Endothelial cell of umbilical vein (primary cell): ENCODE measurements at regions not wholly inside any gene's neighbourhood (a gene's known extent, or its start where the extent isn't known, plus 50 kb on each side); places are given as distances from the start of the nearest gene placed in this dataset.

ENCODE experiments used
- BruUV-seq: library from RNA; stranded (reverse); fragments of 400-500 nt; replicated peaks from 2 replicates; lab custom pipeline; 2021; lab: Mats Ljungman, UMichigan
- CTCF ChIA-PET: fragments of 300-600, 350-600 bp; sonication (Branson Sonifier 250); formaldehyde crosslinking; loops from one replicate; lab custom pipeline; 2021; ENCODE audit warnings: antibody characterized with exemption, inconsistent platforms; lab: Charles Lee
- POLR2A ChIA-PET: fragments of 300-600, 350-600 bp; sonication (Branson Sonifier 250); formaldehyde crosslinking; loops from one replicate; lab custom pipeline; 2021; ENCODE audit warnings: antibody characterized with exemption, inconsistent platforms; lab: Charles Lee
- DNase-seq: peaks from one replicate; pipeline ENCODE4 v3.0.0-alpha.2; 2011; ENCODE audit warnings: low read depth, low spot score
- FAIRE-seq: peaks from 2 replicates; lab custom pipeline; 2011; peaks lifted over from hg19 to GRCh38; lab: Jason Lieb, UNC
- H2AFZ ChIP-seq: 2 replicates; pipeline ENCODE4 v1.6.0; 2012; ENCODE audit warnings: low read depth, low read length, control low read depth, inconsistent platforms
- H3K27ac ChIP-seq: 2 replicates; pipeline ENCODE4 v1.5.1; 2011; ENCODE audit warnings: low read depth, mild to moderate bottlenecking, control low read depth, low read length, moderate library complexity; ENCODE audit not compliant: insufficient read depth
- H3K27me3 ChIP-seq, 2 experiments: 2 replicates each; pipeline versions ENCODE4 v1.6.0 to v1.6.1; 2011; ENCODE audit warnings: low read length in 2 of 2, mixed read lengths in 1 of 2; ENCODE audit not compliant: control insufficient read depth in 2 of 2, insufficient read depth in 2 of 2
- H3K36me3 ChIP-seq, 2 experiments: 2 replicates in 1 of 2; 3 replicates in 1 of 2; pipeline ENCODE4 v1.5.1; 2011; ENCODE audit warnings: low read length in 2 of 2, mild to moderate bottlenecking in 1 of 2, moderate library complexity in 1 of 2; ENCODE audit not compliant: control insufficient read depth in 2 of 2, insufficient read depth in 2 of 2; ENCODE audit errors: extremely low read depth in 1 of 2
- H3K4me1 ChIP-seq: 3 replicates; pipeline ENCODE4 v1.5.1; 2011; ENCODE audit warnings: mild to moderate bottlenecking, low read length; ENCODE audit not compliant: control insufficient read depth, insufficient read depth; ENCODE audit errors: extremely low read depth
- H3K4me2 ChIP-seq: 2 replicates; pipeline ENCODE4 v1.6.1; 2011; ENCODE audit warnings: low read length, control low read depth, mixed read lengths; ENCODE audit not compliant: insufficient read depth
- H3K4me3 ChIP-seq, 3 experiments: fragments of 200-600 bp in 1 of 3; sonication (generic), shearing (Covaris generic) in 1 of 3; replicated peaks in 1 of 3; 2 replicates each; pipeline ENCODE4 v1.5.1; 2011 to 2016; ENCODE audit warnings: control low read depth in 3 of 3, low read length in 3 of 3, mild to moderate bottlenecking in 2 of 3, inconsistent platforms in 1 of 3, low read depth in 1 of 3, moderate library complexity in 1 of 3; ENCODE audit not compliant: insufficient read depth in 1 of 3
- H3K79me2 ChIP-seq: 2 replicates; pipeline ENCODE4 v1.6.0; 2012; ENCODE audit warnings: low read length, inconsistent platforms; ENCODE audit not compliant: control insufficient read depth, insufficient read depth
- H3K9ac ChIP-seq: replicated peaks from 2 replicates; pipeline ENCODE3; 2011; ENCODE audit warnings: low read length, control low read depth; ENCODE audit not compliant: insufficient read depth; ENCODE audit errors: extremely low read depth
- H3K9me1 ChIP-seq: replicated peaks from 3 replicates; pipeline ENCODE4 v1.6.0; 2011; ENCODE audit warnings: mild to moderate bottlenecking, low read length; ENCODE audit not compliant: control insufficient read depth, insufficient read depth; ENCODE audit errors: extremely low read depth
- H3K9me3 ChIP-seq: replicated peaks from 2 replicates; pipeline ENCODE4 v1.5.1; 2012; ENCODE audit warnings: low read length, inconsistent platforms; ENCODE audit not compliant: control insufficient read depth, insufficient read depth
- H4K20me1 ChIP-seq: replicated peaks from 2 replicates; pipeline ENCODE3; 2011; ENCODE audit warnings: mild to moderate bottlenecking, low read length; ENCODE audit not compliant: control insufficient read depth, insufficient read depth; ENCODE audit errors: extremely low read depth
- CTCF ChIP-seq, 2 donors: IDR thresholded peaks; 1 replicate in 1 of 2; 2 replicates in 1 of 2; pipeline ENCODE4 v1.5.1; 2011; ENCODE audit warnings: low read length in 2 of 2, mild to moderate bottlenecking in 2 of 2, moderate library complexity in 2 of 2, control low read depth in 1 of 2, inconsistent platforms in 1 of 2, low read depth in 1 of 2; ENCODE audit not compliant: insufficient read depth in 1 of 2; ENCODE audit errors: extremely low read depth in 1 of 2
- EZH2 ChIP-seq: IDR thresholded peaks from 2 replicates; pipeline ENCODE4 v1.6.1; 2012; ENCODE audit warnings: borderline replicate concordance, low read depth, mild to moderate bottlenecking, moderate library complexity, low read length, inconsistent platforms; ENCODE audit not compliant: severe bottlenecking
- FOS ChIP-seq: IDR thresholded peaks from 2 replicates; pipeline ENCODE4 v1.6.1; 2011; ENCODE audit warnings: mild to moderate bottlenecking, low read length, moderate library complexity, borderline replicate concordance; ENCODE audit not compliant: insufficient read depth
- GATA2 ChIP-seq: IDR thresholded peaks from 2 replicates; pipeline ENCODE4 v1.7.0; 2011; ENCODE audit warnings: low read depth, mild to moderate bottlenecking, moderate library complexity, mixed read lengths, low read length; ENCODE audit not compliant: insufficient read length, insufficient read depth
- JUN ChIP-seq: IDR thresholded peaks from 2 replicates; pipeline ENCODE4 v1.6.1; 2011; ENCODE audit warnings: borderline replicate concordance, low read depth; ENCODE audit not compliant: insufficient read length, insufficient read depth
- MAX ChIP-seq: IDR thresholded peaks from 2 replicates; pipeline ENCODE4 v1.6.1; 2011; ENCODE audit not compliant: insufficient read depth, insufficient read length
- MYC ChIP-seq: IDR thresholded peaks from one replicate; pipeline ENCODE4 v1.6.1; 2011; ENCODE audit warnings: mild to moderate bottlenecking, low read depth, low read length
- POLR2A ChIP-seq: IDR thresholded peaks from 2 replicates; pipeline ENCODE4 v1.6.1; 2012; ENCODE audit warnings: low read depth, mild to moderate bottlenecking, control low read depth, low read length
- POLR2AphosphoS5 ChIP-seq: IDR thresholded peaks from 2 replicates; pipeline ENCODE4 v1.6.1; 2012; ENCODE audit warnings: low read depth, mild to moderate bottlenecking, control low read depth, low read length, moderate library complexity; ENCODE audit not compliant: insufficient read depth
- dilution Hi-C: fragments of 300-500 bp; cut with MboI; formaldehyde crosslinking; loops from one replicate; pipeline ENCODE4 v1.15.0; 2019; ENCODE audit warnings: low sequenced_read_pairs; ENCODE audit not compliant: extremely low pct_ligation_motif_present
- intact Hi-C: fragments of 100-400 bp; cut with micrococcal nuclease; formaldehyde crosslinking; loops from one replicate; pipeline ENCODE4 v1.10.0; 2022

- FAIRE-seq = no peak
- dilution Hi-C loops = no loop called here
Observed at GRCh38 chr13:59145381-59145780, 1018.3 kb downstream of the DIAPH3 start.

More at GRCh38 chr13:59145381-59145780, 1018.3 kb downstream of the DIAPH3 start:
- Histone ChIP-seq H2AFZ (no peak overlapping the region), H3K9ac (no peak overlapping the region), H3K36me3 (no peaks in the 10 kb centered on the region), H3K9me3 (no peaks in the 10 kb centered on the region), H3K9me1 (no peaks in the 10 kb centered on the region), H3K4me1 (no peaks in the 10 kb centered on the region), H3K4me3 (no peak overlapping the region), H3K27ac (no peak overlapping the region), H3K27me3 (no peaks in the 10 kb centered on the region), H4K20me1 (no peaks in the 10 kb centered on the region), H3K4me2 (no peak overlapping the region), H3K79me2 (no peaks in the 10 kb centered on the region)
- BruUV-seq = no TSS peak
- intact Hi-C loops = no loop called here
- ChIA-PET POLR2A (no interaction called here), CTCF (no interaction called here)
- TF ChIP-seq MAX (no peak), EZH2 (no peak), FOS (no peak), CTCF (IDR thresholded peaks at IDR 0.05; ENCODE audit: extremely low read depth in 1 of 2, insufficient read depth in 1 of 2, low read depth in 1 of 2, low read length in 2 of 2) (no peak), JUN (no peak), MYC (no peak), POLR2AphosphoS5 (no peak), POLR2A (no peak), GATA2 (no peak)
- DNase-seq = no peak
